Ovary (tissue), 3 donors: ENCODE measurements at regions not wholly inside any gene's neighbourhood (a gene's known extent, or its start where the extent isn't known, plus 50 kb on each side); places are given as distances from the start of the nearest gene placed in this dataset.

Source experiments
- CTCF ChIP-seq, 3 donors: fragments of 450-650 bp in 2 of 3; fragments of 200-600 bp in 1 of 3; IDR thresholded peaks; one replicate each; pipeline versions ENCODE4 v1.5.1 to v1.8.0; 2016 to 2022; ENCODE audit warnings: antibody characterized with exemption in 3 of 3, mild to moderate bottlenecking in 1 of 3
- POLR2A ChIP-seq: fragments of 450-650 bp; IDR thresholded peaks from one replicate; pipeline ENCODE4 v1.6.1; 2017; ENCODE audit warnings: antibody characterized with exemption, mild to moderate bottlenecking, moderate library complexity
- donor health status: DM: no; HTN: no; CAD: no.

GRCh38 chr4:179110356-179110755, 1668.1 kb upstream of the AGA start:
- TF ChIP-seq CTCF (IDR thresholded peaks at IDR 0.05) (no peak), POLR2A (no peak)
